GM12865 (cell line): ENCODE measurements at regions not wholly inside any gene's neighbourhood (a gene's known extent, or its start where the extent isn't known, plus 50 kb on each side); places are given as distances from the start of the nearest gene placed in this dataset.
"Not testable (repeated sequence)": the region's sequence is repeated elsewhere in the genome, so short reads cannot be mapped to it uniquely, and the experiment has no call there.

Experiments
- DNase-seq: peaks from one replicate; pipeline ENCODE4 v3.0.0; 2010; ENCODE audit warnings: low read depth
- H3K4me3 ChIP-seq: 2 replicates; pipeline ENCODE4 v1.5.1; 2011; ENCODE audit warnings: mild to moderate bottlenecking, low read depth, low read length, control low read depth
- CTCF ChIP-seq: IDR thresholded peaks from 2 replicates; pipeline ENCODE4 v1.5.1; 2011; ENCODE audit warnings: low read length, control low read depth, low read depth, inconsistent platforms; ENCODE audit not compliant: insufficient read depth; ENCODE audit errors: missing control alignments

- H3K4me3 ChIP-seq = no peak overlapping the region
- DNase-seq = no peak
- TF ChIP-seq CTCF = no peak
Measured at GRCh38 chr3:74921676-74922075, 307.2 kb upstream of the CNTN3 start.

GRCh38 chr3:74920721-74921350 lies 306.4 kb upstream of the CNTN3 start:
- H3K4me3 ChIP-seq = no peak overlapping the region
- TF ChIP-seq CTCF = no peak
- no peak for DNase-seq

- no peak for DNase-seq
- TF ChIP-seq CTCF = no peak
- H3K4me3 ChIP-seq = no peak overlapping the region
Measured at GRCh38 chr3:74916696-74917095, 302.2 kb upstream of the CNTN3 start.

GRCh38 chr3:74906181-74906580 lies 291.7 kb upstream of the CNTN3 start:
- H3K4me3 ChIP-seq = no peak overlapping the region
- TF ChIP-seq CTCF = no peak

GRCh38 chr3:74905478-74905877 lies 291.0 kb upstream of the CNTN3 start:
- TF ChIP-seq CTCF = no peak
- no peak overlapping the region for H3K4me3 ChIP-seq
- DNase-seq = no peak

More at GRCh38 chr3:74906181-74906580, 291.7 kb upstream of the CNTN3 start:
- DNase-seq = no peak

- no peak for TF ChIP-seq CTCF
- H3K4me3 ChIP-seq = no peak overlapping the region
- no peak for DNase-seq
Measured at GRCh38 chr3:74904646-74905045, 290.2 kb upstream of the CNTN3 start.

GRCh38 chr3:74899796-74900516 lies 285.5 kb upstream of the CNTN3 start:
- not testable (repeated sequence) for DNase-seq, H3K4me3 ChIP-seq
